Loucy (cell line): ENCODE measurements at regions not wholly inside any gene's neighbourhood (a gene's known extent, or its start where the extent isn't known, plus 50 kb on each side); places are given as distances from the start of the nearest gene placed in this dataset.

Source experiments
- H2AFZ ChIP-seq: fragments of 200-600 bp; sonication (generic); 2 replicates; pipeline ENCODE4 v1.6.0; 2016; ENCODE audit warnings: antibody characterized with exemption, mild to moderate bottlenecking, low read length, moderate library complexity
- H3F3A ChIP-seq: fragments of 200-600 bp; 2 replicates; pipeline ENCODE4 v1.6.0; 2016; ENCODE audit warnings: antibody characterized with exemption, low read depth, mild to moderate bottlenecking
- H3K27me3 ChIP-seq: fragments of 200-600 bp; sonication (generic); 2 replicates; pipeline ENCODE4 v1.6.1; 2014; ENCODE audit warnings: low read length, mild to moderate bottlenecking; ENCODE audit not compliant: insufficient read depth, poor library complexity, severe bottlenecking
- H3K36me3 ChIP-seq: fragments of 200-600 bp; sonication (generic); 2 replicates; pipeline ENCODE4 v1.6.1; 2016; ENCODE audit warnings: low read length; ENCODE audit not compliant: insufficient read depth
- H3K4me1 ChIP-seq: fragments of 200-600 bp; sonication (generic); 2 replicates; pipeline ENCODE4 v1.5.1; 2014; ENCODE audit warnings: low read length, mild to moderate bottlenecking; ENCODE audit not compliant: insufficient read depth, poor library complexity, severe bottlenecking
- H3K4me2 ChIP-seq: fragments of 200-600 bp; sonication (generic); 2 replicates; pipeline ENCODE4 v1.6.0; 2014; ENCODE audit warnings: antibody characterized with exemption, low read length, low read depth, mild to moderate bottlenecking; ENCODE audit not compliant: poor library complexity, severe bottlenecking
- H3K4me3 ChIP-seq: fragments of 200-600 bp; sonication (generic); 2 replicates; pipeline ENCODE4 v1.5.1; 2014; ENCODE audit warnings: low read length, mild to moderate bottlenecking, mixed read lengths; ENCODE audit not compliant: poor library complexity, severe bottlenecking
- H3K79me2 ChIP-seq: fragments of 200-600 bp; sonication (generic); 2 replicates; pipeline ENCODE4 v1.6.1; 2014; ENCODE audit warnings: low read length; ENCODE audit not compliant: insufficient read depth
- H3K9ac ChIP-seq: fragments of 200-600 bp; sonication (generic); 2 replicates; pipeline ENCODE4 v1.6.0; 2014; ENCODE audit warnings: mild to moderate bottlenecking, low read depth, low read length, moderate library complexity; ENCODE audit not compliant: poor library complexity, severe bottlenecking
- H3K9me2 ChIP-seq: fragments of 200-600 bp; sonication (generic); replicated peaks from 2 replicates; pipeline ENCODE4 v1.6.1; 2016; ENCODE audit warnings: low read depth, low read length, mixed read lengths
- H3K9me3 ChIP-seq: fragments of 200-600 bp; sonication (generic); 2 replicates; pipeline ENCODE4 v1.6.1; 2014; ENCODE audit warnings: mild to moderate bottlenecking, antibody characterized with exemption, low read length, low read depth; ENCODE audit not compliant: insufficient read depth
- H4K20me1 ChIP-seq: fragments of 200-600 bp; sonication (generic); 2 replicates; pipeline ENCODE4 v1.6.0; 2014; ENCODE audit warnings: antibody characterized with exemption, low read length, mild to moderate bottlenecking; ENCODE audit not compliant: insufficient read depth, poor library complexity, severe bottlenecking
- EZH2phosphoT487 ChIP-seq: fragments of 200-600 bp; IDR thresholded peaks from 2 replicates; pipeline ENCODE4 v1.6.1; 2018; ENCODE audit warnings: antibody characterized with exemption, mild to moderate bottlenecking, moderate library complexity, borderline replicate concordance
- TF ChIP-seq, protein P1 (sequence below): fragments of 200-600 bp; sonication (generic); conservative IDR thresholded peaks from 2 replicates; pipeline ENCODE4 v1.5.1; 2014; ENCODE audit warnings: mild to moderate bottlenecking, antibody characterized with exemption, low read length

DNA sequence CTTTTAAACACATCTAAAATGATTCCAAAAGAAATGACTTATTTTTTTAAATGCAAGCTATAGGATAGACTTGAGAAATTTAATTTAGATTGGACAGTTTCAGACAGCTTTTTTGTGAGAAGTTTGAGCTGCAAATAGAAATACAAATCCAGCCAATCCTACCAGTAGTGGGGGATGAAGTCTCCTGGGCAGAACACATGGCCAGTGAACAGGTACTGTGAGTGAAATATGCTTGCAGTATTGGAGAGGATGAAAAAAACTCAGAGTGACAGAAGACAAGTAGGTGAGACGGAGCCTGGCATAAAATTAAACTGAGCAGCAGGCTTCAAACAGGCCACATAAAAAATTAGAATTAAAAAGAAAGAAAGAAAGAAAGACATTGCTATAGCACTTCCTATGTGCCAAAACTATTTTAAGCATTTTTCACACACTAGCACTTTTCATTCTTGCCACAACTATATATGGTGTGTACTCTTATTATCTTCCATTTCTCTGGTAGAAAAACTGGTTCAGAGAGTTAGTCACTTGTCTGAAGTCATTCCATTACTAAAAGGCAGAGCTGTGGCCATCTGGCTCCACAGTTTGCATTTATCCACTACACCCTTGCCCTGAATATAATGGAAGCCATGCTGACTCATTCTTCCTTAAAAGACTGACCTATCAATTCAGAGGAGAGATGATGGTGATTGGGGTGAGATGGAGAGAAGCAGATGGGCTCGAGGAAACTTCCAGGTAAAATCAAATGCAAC is 310.2 kb upstream of the CTNND2 start:
- H3K9me2 ChIP-seq, result no peaks in the 10 kb centered on the region
- H3K9me3 ChIP-seq, result no peaks in the 10 kb centered on the region
- H3K4me2 ChIP-seq, result no peak overlapping the region
- H3F3A ChIP-seq, result no peaks in the 10 kb centered on the region
- H4K20me1 ChIP-seq, result no peaks in the 10 kb centered on the region
- H3K27me3 ChIP-seq, result no peaks in the 10 kb centered on the region
- TF ChIP-seq, protein P1, sequence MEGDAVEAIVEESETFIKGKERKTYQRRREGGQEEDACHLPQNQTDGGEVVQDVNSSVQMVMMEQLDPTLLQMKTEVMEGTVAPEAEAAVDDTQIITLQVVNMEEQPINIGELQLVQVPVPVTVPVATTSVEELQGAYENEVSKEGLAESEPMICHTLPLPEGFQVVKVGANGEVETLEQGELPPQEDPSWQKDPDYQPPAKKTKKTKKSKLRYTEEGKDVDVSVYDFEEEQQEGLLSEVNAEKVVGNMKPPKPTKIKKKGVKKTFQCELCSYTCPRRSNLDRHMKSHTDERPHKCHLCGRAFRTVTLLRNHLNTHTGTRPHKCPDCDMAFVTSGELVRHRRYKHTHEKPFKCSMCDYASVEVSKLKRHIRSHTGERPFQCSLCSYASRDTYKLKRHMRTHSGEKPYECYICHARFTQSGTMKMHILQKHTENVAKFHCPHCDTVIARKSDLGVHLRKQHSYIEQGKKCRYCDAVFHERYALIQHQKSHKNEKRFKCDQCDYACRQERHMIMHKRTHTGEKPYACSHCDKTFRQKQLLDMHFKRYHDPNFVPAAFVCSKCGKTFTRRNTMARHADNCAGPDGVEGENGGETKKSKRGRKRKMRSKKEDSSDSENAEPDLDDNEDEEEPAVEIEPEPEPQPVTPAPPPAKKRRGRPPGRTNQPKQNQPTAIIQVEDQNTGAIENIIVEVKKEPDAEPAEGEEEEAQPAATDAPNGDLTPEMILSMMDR, result no peak
- TF ChIP-seq EZH2phosphoT487, result no peak
- no peaks in the 10 kb centered on the region for H3K36me3 ChIP-seq
- H3K79me2 ChIP-seq, result no peaks in the 10 kb centered on the region
- no peaks in the 10 kb centered on the region for H3K4me1 ChIP-seq
- H2AFZ ChIP-seq, result no peak overlapping the region
- no peak overlapping the region for H3K4me3 ChIP-seq
- H3K9ac ChIP-seq, result no peak overlapping the region

DNA sequence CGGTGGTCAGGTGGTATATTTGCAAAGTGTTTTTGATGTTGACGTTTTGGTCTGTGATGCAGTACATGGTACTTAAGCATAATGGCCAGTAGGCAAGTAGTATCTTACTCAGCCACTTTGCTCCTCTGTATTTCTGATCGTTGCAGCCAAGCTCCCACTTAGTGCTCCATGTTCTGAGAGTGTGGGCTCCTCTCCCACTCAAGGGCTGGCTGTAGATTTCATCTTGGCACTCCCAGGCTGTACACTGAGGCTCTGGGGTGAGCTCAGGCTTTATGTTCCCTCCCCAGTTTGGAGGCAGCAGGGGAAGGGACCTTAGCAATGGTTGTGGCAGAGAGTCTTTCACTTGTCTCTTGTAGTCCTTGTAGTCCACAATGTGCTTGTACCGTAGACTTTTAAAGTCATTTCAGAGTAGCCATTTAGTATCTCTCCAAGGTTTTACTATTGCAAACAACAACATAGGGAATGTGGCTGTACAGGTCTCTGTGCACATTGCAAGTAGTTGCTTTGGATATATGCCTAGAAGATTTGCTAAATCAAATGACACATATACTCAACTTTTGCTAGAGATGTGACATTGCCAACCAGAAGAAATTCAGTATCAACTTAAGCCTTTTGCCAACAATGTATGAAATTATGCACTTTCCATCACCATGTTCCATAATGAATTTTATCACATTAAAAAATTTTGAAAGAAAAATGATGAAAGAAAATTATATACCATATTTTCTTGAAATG is 304.3 kb upstream of the CTNND2 start:
- Histone ChIP-seq H3F3A (no peaks in the 10 kb centered on the region), H3K36me3 (no peaks in the 10 kb centered on the region), H3K9me3 (no peaks in the 10 kb centered on the region), H4K20me1 (no peaks in the 10 kb centered on the region), H3K4me2 (no peak overlapping the region), H3K27me3 (no peaks in the 10 kb centered on the region), H3K9ac (no peak overlapping the region), H3K9me2 (no peaks in the 10 kb centered on the region), H3K4me1 (no peaks in the 10 kb centered on the region), H3K79me2 (no peaks in the 10 kb centered on the region), H2AFZ (no peak overlapping the region), H3K4me3 (no peak overlapping the region)
- TF ChIP-seq, protein P1, result no peak

GRCh38 chr5:12204761-12205160 is 300.5 kb upstream of the CTNND2 start:
- Histone ChIP-seq H3K36me3 (no peaks in the 10 kb centered on the region), H2AFZ (no peak overlapping the region), H4K20me1 (no peaks in the 10 kb centered on the region), H3K79me2 (no peaks in the 10 kb centered on the region), H3K9ac (no peak overlapping the region), H3K4me3 (no peak overlapping the region), H3K4me1 (no peaks in the 10 kb centered on the region), H3K27me3 (no peaks in the 10 kb centered on the region), H3K4me2 (no peak overlapping the region), H3K9me3 (no peaks in the 10 kb centered on the region), H3F3A (no peaks in the 10 kb centered on the region), H3K9me2 (no peaks in the 10 kb centered on the region)
- TF ChIP-seq, protein P1, result no peak
- TF ChIP-seq EZH2phosphoT487, result no peak
